Calu3 (cell line): ENCODE measurements at regions not wholly inside any gene's neighbourhood (a gene's known extent, or its start where the extent isn't known, plus 50 kb on each side); places are given as distances from the start of the nearest gene placed in this dataset.

Experiments
- BruUV-seq: library from RNA; stranded (reverse); fragments of 400-500 nt; replicated peaks from 2 replicates; lab custom pipeline; 2021; lab: Mats Ljungman, UMichigan
- CTCF ChIA-PET: fragments of 300-600 bp; sonication (Branson Sonifier 250); formaldehyde crosslinking; loops from one replicate; lab custom pipeline; 2022; ENCODE audit warnings: antibody characterized with exemption; lab: Charles Lee
- DNase-seq: peaks from one replicate; pipeline ENCODE4 v3.0.0; 2022
- H3K27ac Mint-ChIP-seq: one replicate; pipeline ENCODE4 v1.8.0; 2022; ENCODE audit warnings: mixed read lengths; ENCODE audit not compliant: unreplicated experiment
- H3K27me3 Mint-ChIP-seq: one replicate; pipeline ENCODE4 v1.8.0; 2022; ENCODE audit warnings: mixed read lengths; ENCODE audit not compliant: unreplicated experiment
- H3K36me3 Mint-ChIP-seq: one replicate; pipeline ENCODE4 v1.8.0; 2022; ENCODE audit warnings: mild to moderate bottlenecking, moderate library complexity, mixed read lengths; ENCODE audit not compliant: insufficient read depth, unreplicated experiment
- H3K4me1 Mint-ChIP-seq: one replicate; pipeline ENCODE4 v1.8.0; 2022; ENCODE audit warnings: mild to moderate bottlenecking, low read depth, mixed read lengths; ENCODE audit not compliant: unreplicated experiment
- H3K4me3 Mint-ChIP-seq: one replicate; pipeline ENCODE4 v1.8.0; 2022; ENCODE audit warnings: mild to moderate bottlenecking, low read depth, moderate library complexity, mixed read lengths; ENCODE audit not compliant: unreplicated experiment
- H3K9me3 Mint-ChIP-seq: one replicate; pipeline ENCODE4 v1.8.0; 2022; ENCODE audit warnings: low read depth, mixed read lengths; ENCODE audit not compliant: unreplicated experiment
- CTCF ChIP-seq: fragments of 200-600 bp; IDR thresholded peaks from one replicate; pipeline ENCODE4 v1.8.0; 2022; ENCODE audit warnings: antibody characterized with exemption; ENCODE audit not compliant: unreplicated experiment
- intact Hi-C: fragments of 100-400 bp; cut with micrococcal nuclease; formaldehyde crosslinking; loops from one replicate; pipeline ENCODE4 v1.10.0; 2022; ENCODE audit not compliant: unreplicated experiment

- no peak for TF ChIP-seq CTCF
- Mint-ChIP-seq H3K4me1 (peaks cover 10% of the 10 kb centered on the region), H3K4me3 (no peak overlapping the region), H3K36me3 (no peaks in the 10 kb centered on the region), H3K9me3 (no peaks in the 10 kb centered on the region), H3K27me3 (peaks cover 31% of the 10 kb centered on the region), H3K27ac (no peak overlapping the region)
- DNase-seq: no peak
- intact Hi-C loops: loop anchor here (5.0 kb wide), 1 partner anchor 41 kb away; no protein-coding TSS in a partner anchor
- no TSS peak for BruUV-seq
- CTCF ChIA-PET: interaction anchor here (0.7 to 1.5 kb wide), 3 partner anchors 14 to 124 kb away, joined by 3 read pairs; no protein-coding TSS in a partner anchor
These were observed 144.3 kb downstream of the VAPA start for GRCh38 chr18:10057894-10058791.

GRCh38 chr18:10059610-10060468 lies 146.0 kb downstream of the VAPA start:
- no peaks in the 10 kb centered on the region for H3K9me3 Mint-ChIP-seq
- peaks cover 41% of the 10 kb centered on the region for H3K27me3 Mint-ChIP-seq
- CTCF ChIA-PET: interaction anchor here (1.5 kb wide), 1 partner anchor 15 kb away, joined by 3 read pairs; no protein-coding TSS in a partner anchor

GRCh38 chr18:10060469-10060782 lies 146.6 kb downstream of the VAPA start:
- TF ChIP-seq CTCF: no peak
- Mint-ChIP-seq H3K9me3 (no peaks in the 10 kb centered on the region), H3K4me3 (no peak overlapping the region), H3K4me1 (peaks cover 10% of the 10 kb centered on the region), H3K27ac (no peak overlapping the region), H3K36me3 (no peaks in the 10 kb centered on the region), H3K27me3 (peaks cover 41% of the 10 kb centered on the region)
- no peak for DNase-seq
- no TSS peak for BruUV-seq
- intact Hi-C loops: no loop called here
- CTCF ChIA-PET: no interaction called here

More at GRCh38 chr18:10059610-10060468, 146.0 kb downstream of the VAPA start:
- no peak for TF ChIP-seq CTCF
- no TSS peak for BruUV-seq
- intact Hi-C loops: loop anchor here (5.0 kb wide), 1 partner anchor 43 kb away; no protein-coding TSS in a partner anchor
- Mint-ChIP-seq H3K27ac (no peak overlapping the region), H3K36me3 (no peaks in the 10 kb centered on the region), H3K4me1 (peaks cover 10% of the 10 kb centered on the region), H3K4me3 (no peak overlapping the region)
- DNase-seq: no peak

GRCh38 chr18:10060841-10061240 lies 147.0 kb downstream of the VAPA start:
- intact Hi-C loops: no loop called here
- H3K9me3 Mint-ChIP-seq: no peaks in the 10 kb centered on the region
- TF ChIP-seq CTCF: no peak
- no TSS peak for BruUV-seq
- no peak for DNase-seq
- H3K4me3 Mint-ChIP-seq: no peak overlapping the region
- no peaks in the 10 kb centered on the region for H3K36me3 Mint-ChIP-seq
- peaks cover 41% of the 10 kb centered on the region for H3K27me3 Mint-ChIP-seq
- H3K27ac Mint-ChIP-seq: no peak overlapping the region
- peaks cover 10% of the 10 kb centered on the region for H3K4me1 Mint-ChIP-seq
- CTCF ChIA-PET: no interaction called here
